ENCODE measurements at regions not wholly inside any gene's neighbourhood (a gene's known extent, or its start where the extent isn't known, plus 50 kb on each side); places are given as distances from the start of the nearest gene placed in this dataset.

DNA sequence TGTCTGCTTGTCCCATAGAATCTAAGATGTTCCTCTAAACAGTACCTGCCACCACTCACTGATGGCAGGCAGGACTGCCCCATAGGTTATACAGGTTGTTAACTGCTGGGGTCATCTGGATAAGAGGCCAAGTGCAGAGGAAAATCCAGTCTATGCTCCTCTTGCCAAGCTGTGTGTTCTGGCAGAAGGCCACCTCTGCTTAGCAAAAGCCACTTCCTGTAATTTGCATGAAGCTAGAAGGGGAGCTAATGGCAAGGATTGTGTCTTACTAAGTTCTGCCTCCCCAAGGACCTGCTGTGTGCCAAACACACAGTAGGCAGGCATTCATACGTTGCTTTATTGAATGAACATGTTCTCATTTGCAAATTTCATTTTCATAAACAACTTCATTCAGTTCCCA is 445.4 kb downstream of the BCL11B start:
- no peak for DNase-seq

DNA sequence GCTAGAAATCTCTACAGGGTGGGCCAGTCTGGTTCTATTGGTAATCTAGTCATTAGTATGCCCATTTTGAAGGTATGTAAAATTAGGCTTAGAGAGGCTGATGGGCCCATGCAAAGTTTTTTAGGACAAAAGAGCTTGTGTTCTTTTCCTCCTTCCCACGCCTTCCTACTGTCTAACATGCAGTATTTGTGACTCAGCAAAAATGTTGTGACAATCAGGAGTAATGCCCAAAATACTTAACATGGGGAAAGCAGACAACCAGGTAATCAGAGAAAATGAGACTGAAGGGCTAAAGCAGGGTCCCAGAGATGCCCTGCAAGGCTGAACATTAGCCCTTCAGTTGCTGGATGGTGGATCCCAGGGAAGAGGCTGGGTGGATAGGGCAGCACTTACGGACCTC is 437.9 kb downstream of the BCL11B start:
- DNase-seq: no peak

DNA sequence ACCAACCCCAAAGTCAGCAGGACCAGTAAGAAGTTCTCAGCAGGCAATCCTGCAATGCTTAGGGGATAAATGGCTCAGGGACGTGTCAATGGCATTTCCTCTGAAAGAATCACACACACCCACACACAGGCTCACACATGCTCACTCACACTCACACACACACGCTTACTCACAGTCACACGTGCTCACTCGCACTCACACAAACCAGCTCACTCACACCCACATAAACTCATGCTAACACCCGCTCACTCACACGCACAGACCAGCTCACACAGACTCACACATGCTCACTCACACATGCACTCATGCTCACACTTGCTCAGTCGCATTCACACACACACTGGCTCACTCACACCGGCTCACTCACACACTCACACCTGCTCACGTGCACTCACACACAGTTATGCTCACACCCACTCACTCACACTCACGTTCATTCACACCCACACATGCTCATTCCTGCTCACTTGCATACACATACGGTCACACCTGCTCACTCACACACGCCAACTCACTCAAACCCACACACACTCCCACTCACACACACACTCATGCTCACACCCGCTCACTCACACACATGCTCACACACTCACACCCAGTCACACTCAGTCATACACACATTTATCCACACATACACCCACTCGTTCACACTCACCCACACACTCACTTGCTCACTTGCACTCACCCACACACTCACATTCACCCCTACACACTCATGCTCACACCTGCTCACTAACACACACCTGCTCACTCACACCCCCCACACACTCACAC is 436.8 kb downstream of the BCL11B start:
- no peak for DNase-seq

DNA sequence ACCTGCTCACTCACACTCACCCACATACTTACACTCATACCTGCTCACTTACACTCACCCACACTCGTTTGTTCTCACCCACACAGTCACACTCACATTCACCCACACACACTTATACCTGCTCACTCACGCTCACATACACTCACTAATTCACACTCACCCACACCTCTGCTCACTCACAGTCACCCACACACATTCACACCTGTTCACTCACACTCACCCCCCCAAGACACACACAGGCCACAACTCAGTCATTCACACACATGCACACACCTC is 436.2 kb downstream of the BCL11B start:
- DNase-seq: no peak

DNA sequence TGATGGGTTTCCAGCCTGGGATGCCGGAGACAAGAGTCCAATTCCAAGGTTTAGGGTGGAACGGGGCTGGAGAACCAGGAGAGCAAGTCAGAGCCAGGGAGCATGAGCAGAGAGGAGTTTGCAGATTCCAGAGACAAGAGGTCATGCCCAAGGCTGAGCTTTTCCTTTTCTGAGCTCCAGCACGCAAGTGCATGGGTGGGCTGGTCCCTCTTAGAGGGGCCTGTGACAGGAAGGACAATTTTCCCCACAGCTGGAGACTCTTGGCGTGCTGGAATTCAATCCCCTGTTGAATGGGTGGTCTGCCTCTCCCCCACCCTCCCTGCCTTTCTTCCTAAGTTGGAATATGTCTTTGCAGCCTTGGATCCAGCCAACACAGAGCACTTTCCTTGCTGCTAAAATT is 431.9 kb downstream of the BCL11B start:
- DNase-seq: no peak

DNA sequence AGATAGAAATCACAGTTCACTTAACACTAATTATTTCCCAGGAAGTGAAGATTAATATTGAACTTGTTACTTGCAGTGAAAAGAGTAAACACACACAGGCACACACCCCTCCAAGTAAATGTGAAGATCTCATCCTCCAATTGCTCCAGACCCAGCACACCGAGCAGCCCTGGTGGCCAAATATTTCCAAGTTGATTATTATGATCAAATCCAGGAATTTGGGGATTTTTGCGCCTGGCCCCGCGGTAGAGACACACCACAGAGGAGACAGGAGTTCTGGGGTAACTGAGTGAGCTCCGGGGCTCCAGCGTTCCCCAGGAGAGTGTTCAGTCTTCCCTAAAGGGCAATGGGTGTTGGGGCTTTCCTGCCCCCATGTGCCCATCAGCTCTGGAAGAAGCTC is 431.5 kb downstream of the BCL11B start:
- DNase-seq: no peak

DNA sequence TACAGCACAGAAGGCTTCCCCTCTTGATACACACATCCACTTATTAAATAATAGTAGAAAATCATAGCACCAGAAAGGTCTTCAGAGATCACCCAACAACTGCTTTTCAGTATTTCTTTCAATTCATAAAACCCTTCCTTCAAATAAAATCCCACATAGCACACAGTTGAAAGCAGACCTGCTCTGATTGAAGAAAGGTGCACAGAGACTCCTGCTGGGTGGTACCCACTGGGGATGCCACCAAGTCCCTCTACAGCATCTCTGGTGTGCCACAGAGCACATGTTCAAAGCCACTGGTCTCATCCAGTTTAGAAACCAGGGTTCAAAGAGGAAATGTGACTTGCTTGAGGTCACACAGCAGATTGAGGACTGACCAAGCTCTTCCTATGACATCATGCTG is 427.5 kb downstream of the BCL11B start:
- no peak for DNase-seq

DNA sequence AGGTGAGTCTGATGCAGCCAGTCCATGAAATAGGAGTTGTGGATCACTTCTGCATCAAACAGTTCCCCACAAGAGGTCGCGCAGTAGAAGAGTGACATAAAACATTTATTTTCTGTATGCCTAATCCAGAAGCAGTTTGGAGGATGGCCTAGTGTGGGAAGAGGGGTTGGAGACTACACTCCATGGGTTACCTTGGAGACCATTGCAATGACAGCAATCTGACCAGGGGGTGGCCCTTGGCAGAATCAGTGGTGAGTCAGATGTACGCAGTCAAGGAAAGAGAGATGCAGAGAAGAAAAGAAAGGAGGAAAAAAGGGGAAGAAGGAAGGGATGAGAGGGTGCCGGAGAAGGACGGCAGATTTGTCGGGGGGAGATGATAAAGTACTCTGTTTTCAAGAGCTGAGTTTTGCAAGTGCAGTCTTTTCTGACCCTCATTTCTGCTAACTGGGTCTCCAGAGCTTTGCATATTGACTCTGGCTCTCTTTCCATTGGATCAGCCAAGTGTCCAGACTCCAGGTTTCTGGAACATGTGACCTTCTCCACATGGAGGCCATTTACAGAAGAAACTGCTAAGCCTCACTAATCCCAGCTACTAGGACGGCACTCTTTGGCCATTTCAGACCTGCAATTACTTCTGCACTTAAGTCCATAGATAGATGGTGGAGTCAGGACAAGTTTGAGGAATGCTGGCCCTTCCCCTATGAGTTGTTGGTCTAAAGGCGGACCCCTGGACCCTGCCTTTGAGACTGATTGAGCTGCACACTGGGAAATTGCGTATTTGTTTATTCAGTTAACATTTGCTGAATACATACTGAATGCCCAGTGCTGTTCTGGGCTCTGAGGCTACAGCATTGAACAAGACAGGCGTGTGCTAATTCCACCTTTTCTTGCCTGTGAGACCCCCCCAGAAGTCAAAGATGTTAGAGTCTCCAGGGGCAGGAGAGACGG is 424.2 kb downstream of the BCL11B start:
- DNase-seq: no peak

DNA sequence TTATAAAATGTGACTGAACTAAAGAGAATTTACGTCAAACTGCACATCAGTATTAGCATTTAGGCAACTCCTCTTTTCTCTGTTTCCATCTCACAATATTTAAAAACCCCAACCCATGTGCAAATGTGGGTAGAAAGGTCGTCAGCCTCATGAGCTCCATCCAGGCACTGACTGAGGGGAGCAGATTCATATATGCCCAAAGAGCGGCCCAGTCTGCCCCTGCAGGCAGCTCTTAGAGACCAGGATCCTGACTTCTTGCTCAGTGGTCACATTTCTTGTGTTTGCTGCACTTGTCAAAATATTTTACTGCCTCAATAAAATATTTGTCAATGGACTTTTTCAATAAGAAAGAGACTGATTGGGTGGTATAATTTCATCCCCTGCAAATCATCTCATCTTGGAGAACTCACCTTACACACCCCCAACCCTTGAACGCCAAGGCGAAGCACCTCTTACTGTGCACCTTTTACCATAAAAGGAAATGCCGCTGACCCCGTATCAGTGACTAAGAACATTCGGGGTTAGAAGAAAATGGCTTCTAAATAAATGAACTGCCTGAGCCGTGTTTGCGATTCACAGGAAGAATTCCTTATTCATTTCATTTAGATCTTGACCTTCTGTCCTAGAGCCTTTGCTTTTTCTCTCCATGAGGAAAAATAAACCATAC is 418.8 kb downstream of the BCL11B start:
- no peak for DNase-seq

DNA sequence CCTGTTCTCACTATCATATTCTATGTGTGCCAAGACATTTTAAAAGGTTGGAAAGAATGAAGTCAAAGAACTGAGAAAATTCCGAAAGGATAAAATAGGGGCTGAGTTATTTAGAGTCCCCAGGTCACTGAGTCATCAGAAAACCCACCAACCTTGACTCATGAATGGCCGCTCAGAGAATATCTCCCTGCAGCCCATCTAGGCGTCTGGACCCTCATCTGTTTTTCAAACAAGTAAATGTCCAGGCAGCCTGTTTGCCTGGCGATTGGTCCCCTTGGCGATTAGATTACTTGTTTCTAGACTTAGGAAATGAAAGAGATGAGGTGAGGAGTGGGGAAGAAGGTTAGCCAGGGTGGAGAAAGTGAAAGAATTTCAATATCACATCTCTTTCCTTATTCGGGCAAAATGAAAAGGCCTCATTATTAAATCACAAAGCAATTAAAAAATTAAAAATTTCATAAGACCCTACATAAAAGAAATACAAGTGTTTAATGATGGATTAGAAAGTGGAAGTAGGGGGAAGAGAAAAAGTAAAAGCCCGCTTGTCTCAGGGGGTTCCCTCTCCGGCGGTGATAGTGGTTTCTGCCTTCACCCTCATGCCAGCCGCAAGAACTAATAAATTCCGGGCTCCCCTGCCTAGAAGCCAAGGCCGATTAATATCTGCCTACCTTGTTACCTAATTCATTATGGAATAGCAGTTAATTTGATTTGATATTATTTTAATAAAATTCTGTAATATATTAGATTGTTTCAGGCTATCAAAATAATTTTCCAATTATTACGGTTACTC is 415.9 kb downstream of the BCL11B start:
- no peak for DNase-seq

DNA sequence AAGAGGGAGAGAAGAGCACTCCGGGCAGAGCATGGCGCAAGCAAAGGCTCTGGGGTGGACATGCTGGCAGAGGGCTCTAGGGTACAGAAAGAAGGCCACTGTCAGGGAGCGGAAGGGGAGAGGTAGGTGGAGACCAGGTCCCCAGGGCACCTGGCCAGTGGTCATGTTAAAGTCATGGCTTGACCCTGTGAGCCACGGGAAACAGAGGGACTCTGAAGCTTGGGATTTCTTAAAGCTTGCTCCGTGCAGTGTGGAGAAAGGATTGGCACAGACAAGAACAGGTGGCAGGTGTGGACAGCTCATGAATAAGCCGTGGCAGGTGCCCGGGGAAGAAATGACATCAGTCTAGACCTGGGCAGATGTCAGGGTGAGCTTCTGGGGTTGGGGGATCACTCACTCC is 413.8 kb downstream of the BCL11B start:
- no peak for DNase-seq

DNA sequence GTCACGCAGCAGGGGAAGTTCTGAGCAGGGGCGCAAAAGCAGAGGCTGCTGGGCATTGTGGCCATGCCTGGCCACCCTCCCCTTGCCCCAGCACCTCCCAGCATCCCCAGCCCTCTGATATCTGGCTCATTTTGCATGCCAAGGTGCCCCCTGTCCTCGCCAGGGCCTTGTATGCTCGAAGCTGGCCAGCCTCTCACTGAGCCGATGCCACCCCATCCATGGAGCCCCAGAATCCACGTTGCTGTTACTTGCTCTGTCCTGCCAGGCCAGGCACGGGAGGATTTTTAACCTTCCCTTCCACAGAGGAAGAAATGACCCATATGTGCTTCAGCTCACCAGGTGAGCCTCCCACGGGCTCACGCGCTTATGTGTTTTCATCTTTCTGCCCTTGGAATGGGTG is 413.4 kb downstream of the BCL11B start:
- DNase-seq: no peak

DNA sequence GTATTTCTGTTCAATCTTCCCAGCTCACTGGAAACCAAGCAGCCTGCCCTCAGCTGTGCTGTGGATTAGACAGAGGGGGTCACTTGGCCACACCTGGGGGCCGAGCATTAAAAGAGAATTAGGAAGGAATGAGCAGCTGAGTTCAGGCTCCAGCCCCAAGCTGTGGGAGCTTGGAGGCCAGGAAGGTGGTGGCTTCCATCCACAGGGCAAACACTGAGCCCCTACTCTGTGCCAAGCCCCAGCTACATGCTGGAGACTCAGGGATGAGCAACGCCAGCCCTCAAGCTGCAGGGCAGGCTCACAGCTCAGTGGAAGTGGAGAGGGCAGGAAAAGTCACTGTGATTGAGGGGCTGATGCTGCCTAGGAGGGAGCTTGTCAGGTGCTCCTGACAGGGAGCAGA is 412.7 kb downstream of the BCL11B start:
- no peak for DNase-seq

DNA sequence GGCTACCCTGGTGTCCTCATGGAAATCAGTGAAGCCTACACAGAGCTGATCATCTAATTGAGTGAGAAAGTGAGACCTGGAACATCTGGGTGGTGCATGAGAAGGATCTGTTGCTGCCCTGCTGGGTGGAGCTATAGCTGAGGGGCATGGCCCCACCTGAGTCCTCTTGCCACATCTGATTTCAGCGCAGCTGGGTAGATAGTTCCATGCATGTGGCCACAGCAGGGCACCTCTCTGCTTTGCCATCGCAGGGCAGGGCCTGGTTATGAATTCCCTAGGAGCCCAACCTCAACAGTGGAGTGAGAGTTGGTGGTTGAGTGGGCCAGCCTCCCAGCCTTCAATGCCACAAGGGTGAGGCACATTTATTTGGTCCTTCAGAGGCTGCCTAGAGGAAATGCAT is 407.8 kb downstream of the BCL11B start:
- no peak for DNase-seq

DNA sequence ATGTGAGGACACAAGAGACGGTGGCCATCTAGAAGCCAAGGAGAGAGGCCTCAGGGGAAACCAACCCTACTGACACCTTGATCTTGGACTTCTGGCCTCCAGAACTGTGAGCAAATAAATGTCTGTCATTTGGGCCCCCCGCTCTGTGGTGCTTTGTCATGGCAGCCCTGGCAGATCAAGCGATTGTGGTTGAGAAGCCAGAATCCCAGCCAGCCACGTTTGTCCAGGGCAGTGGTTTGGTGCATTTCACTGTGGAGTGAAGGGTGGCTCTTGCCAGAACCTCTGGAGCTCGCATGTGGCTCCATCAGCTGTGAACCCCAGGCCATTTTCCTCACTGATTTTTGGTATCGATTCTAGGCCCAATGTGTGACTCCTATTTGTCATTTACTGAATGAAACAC is 404.9 kb downstream of the BCL11B start:
- DNase-seq: no peak

DNA sequence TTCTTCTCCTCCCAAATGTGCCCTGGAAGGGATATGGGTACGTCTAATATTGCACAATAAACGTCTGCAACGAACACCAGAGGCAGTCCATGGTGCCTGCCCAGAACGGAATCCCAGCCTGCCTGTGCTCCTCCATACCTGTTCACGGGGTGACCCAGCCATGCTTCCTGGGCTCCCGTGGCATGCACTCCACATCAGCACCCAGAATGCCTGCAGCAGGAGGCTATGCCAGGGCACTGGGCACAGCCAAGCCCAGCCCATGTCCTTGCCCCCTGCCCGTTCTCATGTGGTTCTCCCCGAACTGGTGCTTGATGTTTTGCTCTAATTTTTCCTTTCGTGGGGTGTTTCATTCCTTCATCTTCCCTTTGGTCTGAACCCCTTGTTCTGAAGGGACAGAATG is 404.3 kb downstream of the BCL11B start:
- no peak for DNase-seq

DNA sequence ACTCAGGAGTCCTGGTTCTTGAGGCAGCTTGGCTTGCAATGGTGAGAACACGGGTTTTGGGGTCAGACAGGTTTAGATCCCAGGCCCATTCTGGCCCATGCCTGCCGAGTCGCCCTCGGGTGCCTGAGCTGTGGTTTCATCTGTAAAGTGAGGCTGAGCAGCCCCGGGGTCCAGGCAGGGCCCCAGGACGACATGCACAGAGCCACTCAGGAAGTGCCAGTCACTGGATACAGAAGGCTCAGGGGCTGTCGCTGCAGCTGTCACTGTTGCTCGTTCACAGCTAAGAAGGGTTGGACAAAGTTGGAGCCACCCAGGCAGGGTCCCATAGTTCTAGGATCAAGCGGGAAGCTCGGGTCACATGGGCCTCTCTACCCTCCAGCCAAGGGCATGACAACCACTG is 403.1 kb downstream of the BCL11B start:
- DNase-seq: no peak

DNA sequence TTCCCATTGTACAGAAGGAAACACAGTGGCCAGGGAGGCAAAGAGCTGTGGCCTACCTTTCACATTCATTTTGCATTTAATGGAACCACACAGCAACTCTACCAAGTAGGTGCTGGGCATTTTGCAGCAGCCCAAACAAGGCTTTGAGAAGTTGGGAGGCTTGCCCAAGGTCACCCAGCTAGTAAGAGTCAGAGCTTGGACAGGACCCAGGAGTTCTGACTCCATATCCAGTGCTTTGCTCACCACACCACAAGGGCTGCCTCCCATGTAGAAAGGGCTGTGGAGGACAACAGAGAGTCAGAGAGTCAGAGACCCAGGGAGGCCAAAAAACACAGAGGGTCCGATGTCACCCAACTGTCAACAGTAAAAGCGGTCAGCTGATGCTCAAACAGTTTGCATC is 400.2 kb downstream of the BCL11B start:
- DNase-seq: no peak

DNA sequence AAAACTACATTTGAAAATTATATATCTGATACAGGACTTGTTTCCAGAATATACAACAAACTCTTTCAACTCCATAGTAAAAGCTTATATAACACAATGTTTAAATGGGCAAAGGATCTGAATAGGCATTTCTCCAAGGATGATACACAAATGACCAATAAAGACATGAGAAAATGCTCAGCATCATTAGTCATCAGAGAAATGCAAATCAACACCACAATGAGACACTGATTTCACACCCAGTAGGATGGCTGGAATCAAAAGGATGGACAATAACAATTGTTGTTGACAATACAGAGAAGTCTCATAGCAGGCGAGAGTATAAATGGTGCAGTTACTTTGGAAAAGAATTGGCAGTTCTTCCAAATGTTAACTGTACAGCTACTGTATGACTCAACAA is 394.9 kb downstream of the BCL11B start:
- no peak for DNase-seq

DNA sequence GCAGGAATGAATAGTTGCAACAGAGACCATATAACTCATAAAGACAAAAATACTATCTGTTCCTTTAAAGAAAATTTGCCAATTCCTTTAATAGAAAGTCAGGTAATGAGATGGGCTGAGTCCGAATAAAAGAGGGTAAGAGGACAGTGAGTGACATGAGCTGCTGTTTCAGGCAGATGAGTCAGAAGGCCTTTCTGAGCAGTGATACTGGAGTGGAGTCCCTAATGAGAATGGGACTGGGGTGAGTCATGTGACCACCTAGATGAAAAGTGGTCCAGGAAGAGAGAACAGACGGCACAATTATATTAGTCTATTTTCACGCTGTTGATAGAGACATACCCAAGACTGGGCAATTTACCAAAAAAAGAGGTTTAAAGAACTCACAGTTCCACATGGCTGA is 393.7 kb downstream of the BCL11B start:
- no peak for DNase-seq

DNA sequence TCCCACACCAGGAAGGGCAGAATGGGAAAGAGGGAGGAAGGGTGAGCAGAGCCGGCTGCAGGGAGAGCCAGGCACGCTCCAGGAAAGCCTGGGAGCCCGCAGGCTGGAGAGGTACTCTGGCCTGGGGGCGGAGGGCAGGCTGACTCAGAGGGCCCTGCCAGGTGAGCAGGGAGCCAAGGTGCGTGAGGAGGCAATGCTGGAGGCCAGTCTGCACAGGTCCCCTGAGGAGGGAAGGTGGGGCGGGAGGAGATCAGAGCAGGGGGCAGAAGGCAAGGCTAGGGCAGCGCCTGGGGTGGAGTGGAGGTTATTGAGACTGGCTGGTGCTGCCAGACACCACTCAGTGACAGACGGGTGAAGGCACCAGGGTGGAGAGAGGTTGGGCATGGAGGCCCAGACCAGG is 385.0 kb downstream of the BCL11B start:
- no peak for DNase-seq

DNA sequence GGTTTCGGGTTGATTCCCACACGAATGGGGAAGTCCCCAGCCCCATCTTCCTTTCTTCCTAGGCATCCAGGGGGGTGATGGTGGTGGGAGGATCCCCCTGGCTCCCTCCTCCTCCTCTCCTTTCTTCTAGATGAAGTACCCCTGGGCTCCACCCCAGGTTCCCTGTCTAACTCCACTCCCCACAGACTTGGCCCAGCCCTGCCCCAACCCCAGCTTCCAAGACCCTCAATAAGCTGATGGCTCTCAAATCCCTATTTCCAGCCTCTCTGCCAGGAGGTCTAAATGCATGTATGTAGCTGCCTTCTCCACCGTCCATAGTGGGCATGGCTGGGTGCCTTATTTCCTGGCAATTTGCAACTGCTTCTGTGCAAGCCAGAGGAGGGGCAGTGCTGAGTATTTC is 383.7 kb downstream of the BCL11B start:
- DNase-seq: no peak
